Progenitor cell of endocrine pancreas (in vitro differentiated cells): ENCODE measurements at regions not wholly inside any gene's neighbourhood (a gene's known extent, or its start where the extent isn't known, plus 50 kb on each side); places are given as distances from the start of the nearest gene placed in this dataset.

ENCODE experiments used
- DNase-seq: peaks from one replicate; pipeline ENCODE4 v3.0.0; 2021; ENCODE audit warnings: low spot score; ENCODE audit not compliant: unreplicated experiment
- H3K27ac Mint-ChIP-seq: 2 replicates; pipeline ENCODE4 v1.8.0; 2021; ENCODE audit warnings: mild to moderate bottlenecking, moderate library complexity, mixed read lengths
- H3K27me3 Mint-ChIP-seq: 2 replicates; pipeline ENCODE4 v1.8.0; 2021; ENCODE audit warnings: mixed read lengths
- H3K36me3 Mint-ChIP-seq: 2 replicates; pipeline ENCODE4 v1.8.0; 2022; ENCODE audit warnings: mixed read lengths; ENCODE audit not compliant: insufficient read depth
- H3K4me1 Mint-ChIP-seq: 2 replicates; pipeline ENCODE4 v1.8.0; 2021; ENCODE audit warnings: low read depth, mixed read lengths
- H3K4me3 Mint-ChIP-seq: 2 replicates; pipeline ENCODE4 v1.8.0; 2021; ENCODE audit warnings: low read depth, mild to moderate bottlenecking, moderate library complexity, mixed read lengths
- H3K9me3 Mint-ChIP-seq: 2 replicates; pipeline ENCODE4 v1.8.0; 2021; ENCODE audit warnings: low read depth, mixed read lengths
- CTCF ChIP-seq: fragments of 200-600 bp; sonication (generic); IDR thresholded peaks from one replicate; pipeline ENCODE4 v1.5.0; 2021; ENCODE audit warnings: antibody characterized with exemption, mild to moderate bottlenecking; ENCODE audit not compliant: unreplicated experiment

- DNase-seq = no peak
- H3K27ac Mint-ChIP-seq = no peak overlapping the region
- no peaks in the 10 kb centered on the region for H3K36me3 Mint-ChIP-seq
- no peak for TF ChIP-seq CTCF
- no peaks in the 10 kb centered on the region for H3K9me3 Mint-ChIP-seq
- no peak overlapping the region for H3K4me3 Mint-ChIP-seq
- H3K4me1 Mint-ChIP-seq = no peaks in the 10 kb centered on the region
- peaks cover 3% of the 10 kb centered on the region for H3K27me3 Mint-ChIP-seq
These were observed 141.6 kb downstream of the ZNF518B start for GRCh38 chr4:10315638-10316037.

GRCh38 chr4:10312568-10312967 is 144.7 kb downstream of the ZNF518B start:
- no peak overlapping the region for H3K27ac Mint-ChIP-seq
- H3K4me1 Mint-ChIP-seq = no peaks in the 10 kb centered on the region
- H3K36me3 Mint-ChIP-seq = no peaks in the 10 kb centered on the region
- H3K4me3 Mint-ChIP-seq = no peak overlapping the region
- peaks cover 3% of the 10 kb centered on the region for H3K27me3 Mint-ChIP-seq
- TF ChIP-seq CTCF = no peak
- no peak for DNase-seq
- H3K9me3 Mint-ChIP-seq = no peaks in the 10 kb centered on the region

GRCh38 chr4:10311939-10312338 is 145.3 kb downstream of the ZNF518B start:
- H3K4me1 Mint-ChIP-seq = no peaks in the 10 kb centered on the region
- no peak overlapping the region for H3K4me3 Mint-ChIP-seq
- DNase-seq = no peak
- no peaks in the 10 kb centered on the region for H3K9me3 Mint-ChIP-seq
- no peak for TF ChIP-seq CTCF
- H3K36me3 Mint-ChIP-seq = no peaks in the 10 kb centered on the region
- H3K27ac Mint-ChIP-seq = no peak overlapping the region
- H3K27me3 Mint-ChIP-seq = peaks cover 3% of the 10 kb centered on the region

GRCh38 chr4:10305816-10306215 is 151.4 kb downstream of the ZNF518B start:
- DNase-seq = no peak
- TF ChIP-seq CTCF = no peak
- Mint-ChIP-seq H3K4me3 (no peak overlapping the region), H3K36me3 (no peaks in the 10 kb centered on the region), H3K9me3 (no peaks in the 10 kb centered on the region), H3K4me1 (no peaks in the 10 kb centered on the region), H3K27me3 (peaks cover 3% of the 10 kb centered on the region), H3K27ac (no peak overlapping the region)

GRCh38 chr4:10303291-10303690 is 153.9 kb downstream of the ZNF518B start:
- Mint-ChIP-seq H3K9me3 (no peaks in the 10 kb centered on the region), H3K4me1 (no peaks in the 10 kb centered on the region), H3K27me3 (peaks cover 3% of the 10 kb centered on the region), H3K4me3 (no peak overlapping the region), H3K36me3 (no peaks in the 10 kb centered on the region), H3K27ac (no peak overlapping the region)
- no peak for TF ChIP-seq CTCF
- DNase-seq = no peak
